RWPE2 (cell line): ENCODE measurements at regions not wholly inside any gene's neighbourhood (a gene's known extent, or its start where the extent isn't known, plus 50 kb on each side); places are given as distances from the start of the nearest gene placed in this dataset.

ENCODE experiments used
- ATAC-seq: fragments of 200-7000 bp; cut with Tn5 transposase; 3 replicates; pipeline ENCODE4 v1.9.1; 2021; ENCODE audit warnings: low read depth
- DNase-seq: peaks from one replicate; pipeline ENCODE4 v3.0.0-alpha.2; 2020; ENCODE audit warnings: low spot score
- H3K27ac ChIP-seq: fragments of 450-650 bp; 2 replicates; pipeline ENCODE4 v1.5.1; 2017; ENCODE audit warnings: mild to moderate bottlenecking; ENCODE audit not compliant: poor library complexity, severe bottlenecking
- H3K27me3 ChIP-seq: fragments of 250-450 bp; sonication (Bioruptor Pico); 2 replicates; pipeline ENCODE4 v1.5.1; 2021; ENCODE audit warnings: mild to moderate bottlenecking, moderate library complexity; ENCODE audit not compliant: insufficient read depth, poor library complexity, severe bottlenecking
- H3K36me3 ChIP-seq: fragments of 250-450 bp; sonication (Bioruptor Pico); 2 replicates; pipeline ENCODE4 v1.5.1; 2020; ENCODE audit warnings: low read depth, mild to moderate bottlenecking, moderate library complexity
- H3K4me1 ChIP-seq: fragments of 250-450 bp; sonication (Bioruptor Pico); 2 replicates; pipeline ENCODE4 v1.5.1; 2021; ENCODE audit warnings: mild to moderate bottlenecking, moderate library complexity; ENCODE audit not compliant: insufficient read depth, poor library complexity, severe bottlenecking
- H3K4me3 ChIP-seq: fragments of 250-450 bp; sonication (Bioruptor Pico); 2 replicates; pipeline ENCODE4 v1.5.1; 2021; ENCODE audit warnings: mild to moderate bottlenecking, moderate library complexity; ENCODE audit not compliant: severe bottlenecking
- H3K9me3 ChIP-seq: fragments of 250-450 bp; sonication (Bioruptor Pico); 2 replicates; pipeline ENCODE4 v1.5.1; 2021; ENCODE audit warnings: mild to moderate bottlenecking, moderate library complexity; ENCODE audit not compliant: severe bottlenecking
- TF ChIP-seq, protein P1 (sequence below): fragments of 450-650 bp; IDR thresholded peaks from one replicate; pipeline ENCODE4 v1.5.1; 2017; ENCODE audit warnings: mild to moderate bottlenecking, moderate library complexity; ENCODE audit not compliant: poor library complexity, severe bottlenecking

- peaks cover 5% of the 10 kb centered on the region; the same call in 1 of the 2 replicates for H3K36me3 ChIP-seq
- no peaks in the 10 kb centered on the region for H3K27me3 ChIP-seq
- peaks cover 23% of the 10 kb centered on the region for H3K4me1 ChIP-seq
- peaks cover 3% of the 10 kb centered on the region for H3K9me3 ChIP-seq
- TF ChIP-seq, protein P1, sequence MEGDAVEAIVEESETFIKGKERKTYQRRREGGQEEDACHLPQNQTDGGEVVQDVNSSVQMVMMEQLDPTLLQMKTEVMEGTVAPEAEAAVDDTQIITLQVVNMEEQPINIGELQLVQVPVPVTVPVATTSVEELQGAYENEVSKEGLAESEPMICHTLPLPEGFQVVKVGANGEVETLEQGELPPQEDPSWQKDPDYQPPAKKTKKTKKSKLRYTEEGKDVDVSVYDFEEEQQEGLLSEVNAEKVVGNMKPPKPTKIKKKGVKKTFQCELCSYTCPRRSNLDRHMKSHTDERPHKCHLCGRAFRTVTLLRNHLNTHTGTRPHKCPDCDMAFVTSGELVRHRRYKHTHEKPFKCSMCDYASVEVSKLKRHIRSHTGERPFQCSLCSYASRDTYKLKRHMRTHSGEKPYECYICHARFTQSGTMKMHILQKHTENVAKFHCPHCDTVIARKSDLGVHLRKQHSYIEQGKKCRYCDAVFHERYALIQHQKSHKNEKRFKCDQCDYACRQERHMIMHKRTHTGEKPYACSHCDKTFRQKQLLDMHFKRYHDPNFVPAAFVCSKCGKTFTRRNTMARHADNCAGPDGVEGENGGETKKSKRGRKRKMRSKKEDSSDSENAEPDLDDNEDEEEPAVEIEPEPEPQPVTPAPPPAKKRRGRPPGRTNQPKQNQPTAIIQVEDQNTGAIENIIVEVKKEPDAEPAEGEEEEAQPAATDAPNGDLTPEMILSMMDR, result no peak
- no peak overlapping the region for H3K4me3 ChIP-seq
- DNase-seq (peak; percentile 66), ATAC-seq (peak; percentile 99)
- H3K27ac ChIP-seq, result peak overlapping the region; percentile 93
Observed at GRCh38 chr2:226447338-226448300, 352.0 kb downstream of the IRS1 start.

- TF ChIP-seq, protein P1, result no peak
- H3K4me3 ChIP-seq, result no peak overlapping the region
- no peaks in the 10 kb centered on the region for H3K27me3 ChIP-seq
- H3K27ac ChIP-seq, result peak overlapping the region; percentile 93
- ATAC-seq, result no peak
- peaks cover 23% of the 10 kb centered on the region for H3K4me1 ChIP-seq
- peaks cover 5% of the 10 kb centered on the region; the same call in 1 of the 2 replicates for H3K36me3 ChIP-seq
- no peak for DNase-seq
- H3K9me3 ChIP-seq, result no peaks in the 10 kb centered on the region
Observed at GRCh38 chr2:226446406-226447001, 353.1 kb downstream of the IRS1 start.

DNA sequence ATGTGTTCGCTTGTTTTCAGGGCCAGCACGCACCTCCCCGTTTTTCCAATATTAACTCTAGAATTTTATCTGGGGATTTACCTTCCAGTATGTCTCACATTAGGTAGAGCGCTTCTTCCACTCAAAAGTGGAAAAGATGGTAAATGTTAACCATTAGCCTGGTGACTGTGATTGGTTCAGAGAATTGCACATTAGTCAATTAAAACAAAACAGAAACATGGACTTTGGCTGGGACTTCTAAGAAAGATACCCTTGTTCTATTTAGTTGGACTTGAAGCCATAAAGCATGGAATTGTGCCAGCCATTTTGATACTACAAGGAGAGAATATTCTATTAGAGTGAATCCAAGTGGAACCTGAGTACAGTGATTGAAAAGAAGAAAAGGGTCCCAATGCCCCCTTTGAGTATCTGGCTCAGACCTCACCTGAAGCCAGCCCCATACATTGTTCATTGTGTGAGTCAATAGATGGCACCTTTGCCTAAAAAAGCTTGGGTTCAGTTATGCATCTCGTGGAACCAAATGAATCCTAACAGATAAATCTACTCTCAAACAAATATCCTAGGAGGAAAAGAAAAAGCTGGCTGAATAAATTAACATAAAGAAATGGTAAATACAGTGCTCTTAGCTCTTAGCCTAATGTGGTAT, 354.3 kb downstream of the IRS1 start:
- Histone ChIP-seq H3K4me1 (peaks cover 27% of the 10 kb centered on the region), H3K4me3 (no peak overlapping the region), H3K9me3 (no peaks in the 10 kb centered on the region), H3K36me3 (peaks cover 5% of the 10 kb centered on the region; the same call in 1 of the 2 replicates), H3K27ac (no peak overlapping the region), H3K27me3 (no peaks in the 10 kb centered on the region)
- DNase-seq (no peak), ATAC-seq (no peak)
- TF ChIP-seq, protein P1, result no peak

GRCh38 chr2:226443112-226443511, 356.5 kb downstream of the IRS1 start:
- DNase-seq (no peak), ATAC-seq (no peak)
- no peak overlapping the region for H3K27ac ChIP-seq
- no peak overlapping the region for H3K4me3 ChIP-seq
- TF ChIP-seq, protein P1, result no peak
- no peaks in the 10 kb centered on the region for H3K36me3 ChIP-seq
- peaks cover 24% of the 10 kb centered on the region for H3K4me1 ChIP-seq
- no peaks in the 10 kb centered on the region for H3K9me3 ChIP-seq
- H3K27me3 ChIP-seq, result no peaks in the 10 kb centered on the region
